GM20000 (cell line): ENCODE measurements at regions not wholly inside any gene's neighbourhood (a gene's known extent, or its start where the extent isn't known, plus 50 kb on each side); places are given as distances from the start of the nearest gene placed in this dataset.
"Not testable (repeated sequence)": the region's sequence is repeated elsewhere in the genome, so short reads cannot be mapped to it uniquely, and the experiment has no call there.

ENCODE experiments used
- DNase-seq: peaks from one replicate; pipeline ENCODE4 v3.0.0; 2012; ENCODE audit warnings: low spot score
- TF ChIP-seq, protein P1 (sequence below): IDR thresholded peaks from 2 replicates; pipeline ENCODE4 v1.5.1; 2012; ENCODE audit warnings: mild to moderate bottlenecking, control low read depth; ENCODE audit errors: extremely low read depth, missing control alignments

DNA sequence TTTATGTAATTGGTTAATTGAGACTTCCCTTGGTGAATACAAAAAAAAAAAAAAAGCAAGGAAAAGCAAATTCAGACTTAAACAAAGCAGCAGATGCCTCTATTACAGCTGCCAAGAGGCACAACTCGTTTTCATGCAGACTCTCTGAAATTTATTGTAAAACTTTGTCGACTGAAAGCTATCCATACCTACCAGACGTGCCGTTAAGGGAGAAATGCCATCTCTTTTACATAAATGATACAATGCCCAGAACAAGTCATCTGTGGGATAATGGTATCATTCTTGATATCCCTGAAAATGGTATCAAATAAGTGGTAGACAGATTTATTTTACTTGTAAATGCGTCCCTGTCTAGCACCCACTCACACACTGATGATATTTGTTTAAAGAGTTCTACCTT lies 724.2 kb downstream of the NSUN3 start:
- DNase-seq: no peak
- TF ChIP-seq, protein P1, sequence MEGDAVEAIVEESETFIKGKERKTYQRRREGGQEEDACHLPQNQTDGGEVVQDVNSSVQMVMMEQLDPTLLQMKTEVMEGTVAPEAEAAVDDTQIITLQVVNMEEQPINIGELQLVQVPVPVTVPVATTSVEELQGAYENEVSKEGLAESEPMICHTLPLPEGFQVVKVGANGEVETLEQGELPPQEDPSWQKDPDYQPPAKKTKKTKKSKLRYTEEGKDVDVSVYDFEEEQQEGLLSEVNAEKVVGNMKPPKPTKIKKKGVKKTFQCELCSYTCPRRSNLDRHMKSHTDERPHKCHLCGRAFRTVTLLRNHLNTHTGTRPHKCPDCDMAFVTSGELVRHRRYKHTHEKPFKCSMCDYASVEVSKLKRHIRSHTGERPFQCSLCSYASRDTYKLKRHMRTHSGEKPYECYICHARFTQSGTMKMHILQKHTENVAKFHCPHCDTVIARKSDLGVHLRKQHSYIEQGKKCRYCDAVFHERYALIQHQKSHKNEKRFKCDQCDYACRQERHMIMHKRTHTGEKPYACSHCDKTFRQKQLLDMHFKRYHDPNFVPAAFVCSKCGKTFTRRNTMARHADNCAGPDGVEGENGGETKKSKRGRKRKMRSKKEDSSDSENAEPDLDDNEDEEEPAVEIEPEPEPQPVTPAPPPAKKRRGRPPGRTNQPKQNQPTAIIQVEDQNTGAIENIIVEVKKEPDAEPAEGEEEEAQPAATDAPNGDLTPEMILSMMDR: no peak

DNA sequence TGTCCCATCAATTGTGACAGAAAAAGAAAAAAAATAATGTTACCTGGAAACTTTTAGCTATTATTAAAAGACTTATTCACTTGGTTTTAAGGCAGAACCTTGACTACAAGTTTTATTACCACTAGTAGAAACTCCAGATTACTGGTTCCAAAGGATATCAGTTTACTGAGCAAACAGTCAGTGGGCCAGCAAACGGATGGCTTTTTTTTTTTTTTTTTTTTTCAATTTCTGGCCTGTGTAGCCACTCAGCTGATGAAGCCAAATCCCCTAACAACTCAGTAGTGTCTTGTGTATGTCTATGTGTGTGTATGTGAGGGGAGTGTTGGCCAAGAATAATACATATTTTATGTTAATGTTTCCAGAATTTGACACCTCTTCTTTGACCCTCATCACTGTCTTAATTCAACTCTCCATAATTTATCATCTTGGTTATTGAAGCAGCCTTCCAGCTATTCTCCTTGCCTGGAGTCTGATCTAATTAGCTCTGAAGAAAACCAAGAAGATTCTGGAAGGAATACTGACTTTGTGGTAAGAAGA lies 724.9 kb downstream of the NSUN3 start:
- TF ChIP-seq, protein P1: no peak
- no peak for DNase-seq

DNA sequence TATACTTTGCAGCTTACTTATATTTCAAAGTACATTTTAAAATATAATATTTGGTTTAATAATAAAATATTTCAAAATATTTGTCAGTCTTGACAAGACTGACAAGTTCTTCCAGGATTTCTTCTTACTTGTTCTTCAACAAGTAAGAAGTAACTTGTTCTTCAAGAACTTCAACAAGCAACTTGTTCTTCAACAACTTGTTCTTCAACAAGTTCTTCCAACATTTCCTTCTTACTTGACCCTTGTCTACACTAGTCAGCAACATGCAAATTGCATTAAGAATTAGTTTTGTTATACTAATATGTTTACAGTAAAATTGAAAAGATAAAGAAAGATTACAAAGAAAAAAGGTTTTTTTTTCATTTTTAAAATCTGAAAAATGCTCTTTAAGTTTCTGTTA lies 731.7 kb downstream of the NSUN3 start:
- no peak for DNase-seq

DNA sequence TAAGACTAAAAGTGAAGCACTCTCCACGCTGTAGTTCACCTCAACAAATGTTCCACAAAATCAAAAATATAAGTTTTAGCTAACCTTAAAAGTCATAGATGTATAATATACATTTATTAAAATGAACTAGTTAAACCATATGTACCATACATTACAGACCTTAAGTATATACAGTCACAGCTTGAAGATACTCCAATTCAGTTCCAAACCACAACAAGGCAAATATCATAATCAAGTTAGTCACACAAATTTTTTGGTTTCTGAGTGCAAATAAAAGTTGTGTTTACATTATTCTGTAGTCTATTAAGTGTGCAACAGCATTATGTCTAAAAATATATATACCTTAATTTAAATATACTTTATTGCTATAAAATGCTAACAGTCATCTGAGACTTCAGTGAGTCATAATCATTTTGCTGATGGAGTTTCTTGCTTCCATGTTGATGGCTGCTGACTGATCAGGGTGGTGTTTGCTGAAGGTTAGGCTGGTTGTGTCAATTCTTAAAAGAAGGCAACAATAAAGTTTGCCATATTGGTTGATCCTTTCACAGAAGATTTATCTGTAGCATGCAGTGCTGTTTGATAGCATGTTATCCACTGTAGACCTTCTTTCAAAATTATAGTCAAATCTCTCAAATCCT lies 736.7 kb downstream of the NSUN3 start:
- TF ChIP-seq, protein P1: no peak
- DNase-seq: no peak

More for the DNA sequence above, 731.7 kb downstream of the NSUN3 start:
- TF ChIP-seq, protein P1: no peak

DNA sequence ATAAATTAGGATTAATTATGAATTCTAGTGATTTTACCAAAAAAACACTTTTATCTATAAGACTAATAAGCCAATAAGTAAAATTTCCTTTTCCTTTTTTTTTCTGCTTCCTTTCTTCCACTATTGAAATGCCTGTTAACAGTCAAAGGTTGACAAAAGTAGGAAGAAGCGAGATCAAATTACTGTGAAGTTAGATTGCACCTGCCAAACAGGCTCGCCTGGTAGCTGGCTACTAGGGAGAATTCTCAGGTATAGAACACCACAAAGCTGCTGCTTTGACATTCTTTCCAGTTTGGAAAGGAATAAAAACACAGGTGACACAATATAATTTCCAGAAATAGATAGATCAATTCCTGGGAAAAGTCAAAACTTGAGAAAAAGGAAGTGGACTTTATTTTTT lies 749.0 kb downstream of the NSUN3 start:
- DNase-seq: no peak
- TF ChIP-seq, protein P1: no peak

DNA sequence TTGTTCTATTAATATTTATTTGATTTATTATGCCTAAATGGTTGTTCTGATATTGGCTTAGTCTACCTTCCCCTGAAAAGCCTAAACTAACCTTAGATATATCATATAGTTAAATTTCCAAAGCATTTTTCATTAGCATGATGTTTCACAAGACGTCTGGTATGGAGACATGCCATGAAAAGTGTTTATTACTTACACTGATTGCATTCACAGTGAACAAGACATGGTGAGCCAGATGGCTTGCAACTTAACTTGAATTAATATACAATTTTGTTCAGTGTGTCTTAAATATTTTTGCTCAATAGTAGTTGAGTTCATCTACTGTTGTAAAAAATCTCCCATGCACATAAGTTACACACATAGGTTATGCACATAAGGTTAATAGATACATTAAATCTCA lies 758.4 kb downstream of the NSUN3 start:
- TF ChIP-seq, protein P1: no peak
- DNase-seq: no peak

DNA sequence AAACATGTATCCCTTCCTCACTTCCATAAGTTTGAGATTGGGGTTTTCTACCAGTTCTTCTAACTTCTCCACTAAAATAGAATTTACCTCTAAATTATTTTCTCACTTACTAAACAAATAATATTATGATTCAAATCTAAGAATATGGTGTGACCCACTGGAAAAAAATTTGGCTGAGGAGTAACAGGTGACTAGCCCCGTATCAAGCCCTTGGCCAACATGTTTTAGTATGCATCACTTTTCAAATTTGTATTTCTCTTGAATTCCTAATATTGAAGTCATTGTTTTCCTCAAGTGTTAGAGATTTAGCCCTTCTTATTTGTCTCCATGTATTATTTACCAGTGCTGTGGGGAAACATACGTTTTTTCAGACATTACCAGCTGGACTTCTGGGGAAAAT lies 759.4 kb downstream of the NSUN3 start:
- DNase-seq: no peak
- TF ChIP-seq, protein P1: no peak

DNA sequence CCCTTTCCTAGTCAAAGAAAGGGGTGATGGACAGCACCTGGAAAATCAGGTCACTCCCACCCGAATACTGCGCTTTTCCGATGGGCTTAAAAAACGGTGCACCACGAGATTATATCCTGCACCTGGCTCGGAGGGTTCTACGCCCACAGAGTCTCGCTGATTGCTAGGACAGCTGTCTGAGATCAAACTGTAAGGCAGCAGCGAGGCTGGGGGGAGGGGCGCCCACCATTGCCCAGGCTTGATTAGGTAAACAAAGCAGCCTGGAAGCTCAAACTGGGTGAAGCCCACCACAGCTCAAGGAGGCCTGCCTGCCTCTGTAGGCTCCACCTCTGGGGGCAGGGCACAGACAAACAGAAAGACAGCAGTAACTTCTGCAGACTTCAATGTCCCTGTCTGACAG lies 783.4 kb downstream of the NSUN3 start:
- DNase-seq: not testable (repeated sequence)
